ENCODE measurements at regions not wholly inside any gene's neighbourhood (a gene's known extent, or its start where the extent isn't known, plus 50 kb on each side); places are given as distances from the start of the nearest gene placed in this dataset.

DNA sequence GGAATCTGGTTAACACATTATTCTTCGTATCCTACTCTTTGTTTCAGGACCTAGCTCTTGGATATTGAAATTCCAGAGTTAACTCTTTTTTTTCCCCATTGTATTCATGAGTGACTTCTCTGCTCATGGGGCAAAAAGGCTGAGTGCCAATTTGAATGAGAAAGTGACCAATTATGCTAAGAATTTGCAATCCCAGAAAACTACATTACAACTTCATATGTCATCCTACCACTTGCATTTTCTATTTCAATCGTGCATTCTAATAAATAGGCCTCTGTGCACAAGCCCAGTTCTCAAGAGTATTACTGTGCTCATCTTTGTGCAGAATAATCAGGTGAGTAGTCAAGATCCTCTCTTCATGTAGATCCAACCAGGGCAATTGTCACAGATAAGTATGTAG is 537.8 kb downstream of the OTOL1 start:
- TF ChIP-seq POLR2AphosphoS5 (IDR thresholded peaks at IDR 0.05) (no peak), EP300 (IDR thresholded peaks at IDR 0.05) (no peak)
- TF ChIP-seq, protein P1, sequence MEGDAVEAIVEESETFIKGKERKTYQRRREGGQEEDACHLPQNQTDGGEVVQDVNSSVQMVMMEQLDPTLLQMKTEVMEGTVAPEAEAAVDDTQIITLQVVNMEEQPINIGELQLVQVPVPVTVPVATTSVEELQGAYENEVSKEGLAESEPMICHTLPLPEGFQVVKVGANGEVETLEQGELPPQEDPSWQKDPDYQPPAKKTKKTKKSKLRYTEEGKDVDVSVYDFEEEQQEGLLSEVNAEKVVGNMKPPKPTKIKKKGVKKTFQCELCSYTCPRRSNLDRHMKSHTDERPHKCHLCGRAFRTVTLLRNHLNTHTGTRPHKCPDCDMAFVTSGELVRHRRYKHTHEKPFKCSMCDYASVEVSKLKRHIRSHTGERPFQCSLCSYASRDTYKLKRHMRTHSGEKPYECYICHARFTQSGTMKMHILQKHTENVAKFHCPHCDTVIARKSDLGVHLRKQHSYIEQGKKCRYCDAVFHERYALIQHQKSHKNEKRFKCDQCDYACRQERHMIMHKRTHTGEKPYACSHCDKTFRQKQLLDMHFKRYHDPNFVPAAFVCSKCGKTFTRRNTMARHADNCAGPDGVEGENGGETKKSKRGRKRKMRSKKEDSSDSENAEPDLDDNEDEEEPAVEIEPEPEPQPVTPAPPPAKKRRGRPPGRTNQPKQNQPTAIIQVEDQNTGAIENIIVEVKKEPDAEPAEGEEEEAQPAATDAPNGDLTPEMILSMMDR (IDR thresholded peaks at IDR 0.05) = no peak

Data from upper lobe of left lung (tissue), 4 donors.